Endometrium (tissue), 2 donors: ENCODE measurements at regions not wholly inside any gene's neighbourhood (a gene's known extent, or its start where the extent isn't known, plus 50 kb on each side); places are given as distances from the start of the nearest gene placed in this dataset.
"Not testable (repeated sequence)": the region's sequence is repeated elsewhere in the genome, so short reads cannot be mapped to it uniquely, and the experiment has no call there.

Experiments
- FAIRE-seq: peaks from 2 replicates; lab custom pipeline; 2012; peaks lifted over from hg19 to GRCh38; lab: Jason Lieb, UNC
- donor health status: control.
- donor health status: control.

DNA sequence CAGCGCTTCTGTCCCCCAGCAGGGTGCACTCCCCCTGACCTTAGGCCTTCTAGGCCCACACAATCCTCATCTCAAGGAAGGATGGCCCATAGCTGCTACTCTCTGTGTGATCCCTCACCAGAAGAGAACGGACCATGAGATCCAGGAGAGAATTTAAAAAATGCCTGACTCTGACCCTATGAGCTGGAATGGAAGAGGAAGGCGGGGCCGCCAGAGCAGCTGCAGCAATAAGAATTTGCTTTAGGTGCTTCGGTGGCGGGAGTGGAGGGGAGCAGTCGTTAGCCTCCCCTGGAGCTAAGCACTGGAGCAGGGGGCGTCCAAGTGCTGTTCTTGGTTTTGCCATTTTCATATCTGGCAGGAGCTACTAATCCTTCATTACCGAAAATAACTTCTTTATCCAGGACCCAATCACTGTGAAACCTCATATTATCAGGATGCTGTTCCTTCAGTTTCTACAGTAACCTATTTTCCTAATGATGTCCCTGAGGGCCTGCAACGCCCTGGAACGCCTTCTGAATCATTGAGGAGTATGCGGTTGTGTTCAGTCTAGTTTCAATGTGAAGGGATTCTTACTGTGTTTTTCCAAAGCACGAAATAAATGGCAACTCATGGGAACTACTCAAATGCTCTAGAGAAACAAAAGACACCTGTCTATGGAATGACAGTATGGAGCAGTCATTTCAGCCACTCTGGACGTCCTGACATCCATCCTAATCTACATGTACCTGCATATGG lies 105.1 kb upstream of the SIX2 start:
- FAIRE-seq = no peak

DNA sequence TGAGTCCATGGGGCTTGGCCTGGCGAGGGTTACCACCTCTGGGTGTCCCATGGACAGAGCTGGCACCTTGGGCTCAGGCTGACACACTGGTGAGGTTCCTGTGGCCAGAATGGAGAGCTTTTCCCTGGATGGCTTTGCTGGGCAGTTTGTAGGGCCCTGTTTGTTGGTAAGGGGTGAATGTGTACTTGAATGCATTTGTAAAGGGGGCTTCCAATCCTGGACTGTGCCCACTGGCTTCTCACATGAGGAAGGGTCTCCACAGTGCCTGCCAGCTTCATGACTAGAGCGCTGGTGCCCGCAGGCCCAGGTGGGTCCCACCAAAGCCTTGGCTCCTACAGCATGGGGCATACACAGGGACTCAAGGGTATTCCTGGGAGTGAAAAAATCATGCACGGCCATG lies 103.5 kb upstream of the SIX2 start:
- FAIRE-seq = no peak

DNA sequence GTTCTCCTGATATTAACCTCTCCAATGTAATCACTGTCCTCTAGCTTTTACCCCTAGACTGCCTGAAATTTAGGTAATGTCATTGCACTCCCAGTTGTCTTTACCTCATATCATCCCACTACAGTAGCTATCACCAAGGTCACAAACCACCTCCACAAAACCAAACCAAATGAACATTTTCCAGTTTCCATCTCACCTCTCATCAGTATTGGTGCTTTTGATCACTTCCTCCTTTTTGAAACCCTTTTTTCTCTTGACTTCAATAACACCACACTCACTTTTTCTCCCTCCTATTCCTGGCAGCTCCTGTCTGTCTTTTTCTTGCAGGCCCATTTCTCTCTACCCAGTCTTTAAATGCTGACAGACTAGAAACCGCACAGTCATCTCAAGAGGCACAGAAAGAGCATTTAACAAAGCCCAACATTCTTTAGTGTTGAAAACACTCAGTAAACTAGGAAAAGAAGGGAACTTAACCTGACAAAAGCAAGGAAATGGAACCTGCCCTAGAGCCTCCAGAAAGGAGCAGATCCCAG lies 95.9 kb upstream of the SIX2 start:
- FAIRE-seq = no peak

DNA sequence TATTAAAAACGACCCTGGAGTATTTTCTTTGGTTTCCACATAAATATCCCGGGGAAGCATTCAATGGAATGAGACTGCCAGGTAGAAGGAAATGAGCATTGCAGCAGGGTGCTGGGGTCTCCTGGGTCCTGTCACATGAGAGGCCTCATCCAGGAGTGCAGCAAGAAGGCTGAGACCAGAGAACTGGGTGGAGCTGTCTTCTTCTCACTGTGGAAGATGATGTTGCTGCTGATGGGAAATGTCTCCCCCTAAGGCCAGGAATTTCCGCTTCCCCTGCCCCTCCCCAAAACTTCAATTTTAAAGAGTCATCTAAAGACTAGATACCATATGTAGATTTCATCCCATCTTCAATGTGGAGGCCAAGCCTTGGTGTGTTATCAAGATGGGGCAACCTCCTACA lies 95.2 kb upstream of the SIX2 start:
- no peak for FAIRE-seq

DNA sequence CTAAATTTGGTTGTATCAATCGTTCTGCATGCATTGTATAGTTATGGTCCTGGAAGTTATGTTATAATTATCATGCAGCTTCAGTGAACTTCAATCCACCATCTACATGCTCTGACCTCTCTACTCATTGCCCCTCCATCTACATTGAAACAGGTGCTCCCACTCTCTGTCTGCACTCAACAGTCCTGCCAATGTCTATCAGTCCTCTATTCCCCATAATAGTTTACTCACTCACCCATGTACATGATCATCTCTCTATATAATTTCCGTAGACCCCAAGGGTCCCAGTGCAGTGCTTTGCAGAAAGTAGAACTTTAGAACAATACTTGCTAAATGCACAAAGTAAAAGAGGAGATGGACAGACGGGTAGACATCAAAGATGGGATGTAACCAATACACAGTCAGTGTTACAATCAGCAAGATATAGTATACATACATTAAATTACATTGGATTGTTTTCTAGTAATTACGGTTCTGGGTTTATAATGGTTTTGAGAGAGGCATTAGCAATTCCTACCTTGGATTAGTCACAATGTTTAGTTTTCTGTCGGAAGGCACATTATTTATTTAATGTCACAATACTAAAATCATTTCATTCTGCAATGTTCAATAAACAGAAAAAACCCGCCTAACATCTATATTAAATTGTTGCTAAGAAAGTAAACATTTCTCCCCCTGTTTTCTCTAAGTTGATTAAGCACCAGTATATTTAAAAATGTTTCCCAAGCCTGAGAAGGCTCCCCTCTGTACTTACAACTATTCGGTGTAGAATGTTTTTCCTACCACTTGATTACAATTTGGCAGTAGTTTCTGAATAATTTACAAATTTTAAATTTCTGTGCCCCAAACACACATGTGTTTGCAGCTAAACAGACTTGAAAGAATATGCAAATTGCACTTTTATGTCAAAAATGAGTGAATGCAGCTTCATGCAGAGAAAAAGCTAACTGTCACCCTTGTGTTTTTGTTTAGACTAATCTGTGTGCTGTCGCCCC lies 94.4 kb upstream of the SIX2 start:
- peak; percentile 67 for FAIRE-seq

DNA sequence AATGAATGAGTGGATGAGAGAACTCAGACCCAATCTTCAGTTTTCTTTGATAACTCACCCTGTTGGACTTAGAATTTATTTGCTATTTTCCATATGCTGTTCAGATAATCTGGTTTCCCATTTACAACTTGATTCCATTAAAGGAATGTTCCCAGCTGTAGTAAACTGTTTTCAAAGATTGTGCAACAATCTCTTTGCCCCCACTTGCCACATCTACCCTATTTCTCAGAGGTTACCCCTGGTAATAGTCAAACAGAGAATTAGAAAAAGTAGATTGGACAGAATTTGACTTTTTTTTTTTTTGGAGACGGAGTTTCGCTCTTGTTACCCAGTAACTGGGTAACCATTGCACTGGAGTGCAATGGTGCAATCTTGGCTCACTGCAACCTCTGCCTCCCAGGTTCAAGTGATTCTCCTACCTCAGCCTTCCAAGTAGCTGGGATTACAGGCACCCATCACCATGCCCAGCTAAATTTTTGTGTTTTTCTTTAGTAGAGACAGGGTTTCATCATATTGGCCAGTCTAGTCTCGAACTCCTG lies 93.4 kb upstream of the SIX2 start:
- FAIRE-seq = no peak

DNA sequence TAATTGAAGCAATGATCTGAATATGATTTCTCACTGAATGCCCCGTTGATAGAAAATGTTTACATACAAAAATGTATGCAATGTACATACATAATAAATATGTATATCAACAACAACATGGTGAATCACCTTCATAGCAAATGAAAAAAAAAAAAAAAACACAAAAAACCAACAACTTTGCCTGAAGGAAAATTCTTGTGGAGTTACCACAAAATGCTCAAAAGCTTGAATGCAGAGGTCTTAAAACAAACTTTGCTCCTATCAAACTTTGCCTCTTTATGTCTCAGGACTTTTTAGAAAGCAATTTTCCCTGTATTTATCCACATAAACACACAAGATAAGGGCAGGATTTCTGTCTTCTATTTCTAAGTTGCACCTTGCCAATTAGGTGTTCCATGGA lies 92.9 kb upstream of the SIX2 start:
- FAIRE-seq = no peak

DNA sequence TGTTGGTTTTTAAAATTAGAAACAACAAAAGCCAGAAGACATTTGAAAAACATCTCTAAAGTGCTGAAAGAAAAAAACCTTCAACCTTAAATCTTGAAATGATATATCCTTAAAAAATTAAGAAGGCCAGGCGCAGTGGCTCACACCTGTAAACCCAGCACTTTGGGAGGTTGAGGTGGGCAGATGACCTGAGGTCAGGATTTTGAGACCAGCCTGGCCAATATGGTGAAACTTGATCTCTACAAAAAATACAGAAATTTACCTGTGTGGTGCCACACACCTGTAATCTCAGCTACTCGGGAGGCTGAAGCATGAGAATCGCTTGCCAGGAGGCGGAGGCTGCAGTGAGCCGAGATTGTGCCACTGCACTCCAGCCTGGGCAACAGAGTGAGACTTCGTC lies 87.7 kb upstream of the SIX2 start:
- no peak for FAIRE-seq

DNA sequence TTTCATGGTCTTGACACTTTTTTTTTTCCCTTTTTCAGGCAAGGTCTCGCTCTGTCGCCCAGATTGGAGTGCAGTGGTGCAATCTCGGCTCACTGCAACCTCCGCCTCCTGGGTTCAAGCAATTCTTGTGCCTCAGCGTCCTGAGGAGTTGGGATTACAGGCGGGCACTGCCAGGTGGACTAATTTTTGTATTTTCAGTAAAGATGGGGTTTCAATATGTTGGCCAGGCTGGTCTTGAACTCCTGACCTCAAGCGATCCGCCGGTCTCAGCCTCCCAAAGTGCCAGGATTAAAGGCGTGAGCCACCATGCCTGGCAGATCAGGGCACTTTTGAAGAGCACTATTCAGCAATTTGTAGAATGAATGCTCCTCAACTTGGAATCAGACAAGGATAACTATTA lies 86.8 kb upstream of the SIX2 start:
- FAIRE-seq = not testable (repeated sequence)

DNA sequence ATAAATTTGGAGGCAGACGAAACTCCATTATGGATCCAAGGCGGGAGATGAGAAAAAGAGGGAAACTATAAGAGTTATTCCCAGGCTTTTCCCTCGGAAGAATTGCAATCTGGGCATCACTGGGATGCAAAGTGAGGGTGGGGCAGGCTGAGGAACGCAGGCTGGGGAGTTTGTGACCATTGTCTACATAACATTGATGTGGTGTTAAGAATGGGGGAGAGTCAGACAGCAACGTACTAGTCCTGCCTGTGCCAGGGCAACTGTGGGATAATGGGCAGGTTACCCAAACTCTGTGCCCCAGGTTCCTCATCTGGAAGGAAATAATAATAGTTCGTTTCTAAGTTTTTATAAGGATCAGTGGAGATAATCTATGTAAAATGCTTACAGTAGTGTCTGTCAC lies 84.4 kb upstream of the SIX2 start:
- FAIRE-seq = no peak

DNA sequence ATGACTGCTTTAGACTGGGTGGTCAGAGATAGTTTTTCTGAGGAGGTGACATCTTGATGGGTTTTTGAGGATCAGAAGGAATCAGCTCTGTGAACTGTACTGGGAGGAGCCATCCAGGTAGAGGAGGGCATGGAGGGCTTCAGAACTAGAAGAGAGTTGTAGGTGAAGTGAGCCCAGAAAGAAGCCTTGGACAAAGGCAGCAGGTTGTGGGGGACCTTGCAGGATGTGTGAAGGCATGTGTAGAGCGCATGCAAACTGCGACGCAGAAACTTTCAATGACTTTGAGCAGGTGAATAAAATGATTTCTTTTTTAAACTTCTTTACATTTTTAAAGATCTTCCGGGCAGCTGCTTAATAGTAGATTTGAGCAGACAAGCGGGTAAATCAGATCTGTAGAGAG lies 83.9 kb upstream of the SIX2 start:
- no peak for FAIRE-seq

DNA sequence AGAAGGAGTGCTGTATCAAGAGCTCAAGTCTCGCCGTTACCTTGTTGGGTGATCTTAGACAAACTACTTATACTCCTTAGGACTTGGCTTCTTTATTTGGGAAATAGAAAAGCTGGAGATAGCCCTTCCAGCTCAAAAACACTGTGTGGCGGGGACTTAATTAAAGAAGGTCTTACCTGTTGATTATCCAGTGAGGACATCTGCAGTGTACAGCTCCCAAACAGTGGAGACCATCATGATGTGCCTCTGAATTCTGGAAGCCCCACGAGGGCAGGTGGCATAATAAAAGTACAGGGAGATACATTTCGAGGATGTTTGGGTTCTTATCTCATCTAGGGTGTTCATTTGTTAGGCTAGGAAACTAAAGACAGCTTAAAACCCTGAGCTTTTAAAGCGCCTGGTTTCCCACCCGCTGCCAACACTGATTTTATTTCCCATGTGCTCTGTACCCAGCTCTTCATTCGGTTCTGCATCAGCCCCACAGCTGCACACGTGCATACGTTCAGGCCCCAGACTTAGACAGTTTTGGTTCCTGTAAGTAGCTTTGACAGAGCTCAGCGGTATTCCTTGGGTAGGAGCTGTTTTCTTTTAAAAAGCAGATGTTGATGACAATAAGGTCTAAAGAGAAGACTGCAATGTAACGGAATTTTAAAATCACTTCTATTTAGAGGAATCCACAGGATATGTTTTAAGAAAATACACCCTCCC lies 80.5 kb upstream of the SIX2 start:
- FAIRE-seq = no peak

DNA sequence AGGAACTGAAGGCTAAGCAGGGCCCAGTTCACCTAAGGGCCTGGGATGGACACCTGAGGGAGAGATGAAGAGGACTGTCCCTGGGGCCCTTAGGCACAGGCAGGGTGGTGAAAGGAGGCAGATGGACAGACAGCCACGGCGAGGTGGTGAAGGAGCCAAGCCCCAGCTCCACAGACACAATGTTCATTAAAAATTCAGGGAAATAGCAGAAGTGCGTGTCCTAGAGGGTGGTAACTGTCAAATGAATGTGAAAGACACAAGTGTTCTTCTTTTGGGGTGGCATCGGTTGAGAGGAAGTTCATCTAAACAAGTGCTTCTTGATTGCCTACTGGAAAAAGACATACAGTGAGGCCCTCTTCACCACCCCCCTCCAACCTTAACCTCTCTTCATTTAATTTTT lies 76.2 kb upstream of the SIX2 start:
- no peak for FAIRE-seq

DNA sequence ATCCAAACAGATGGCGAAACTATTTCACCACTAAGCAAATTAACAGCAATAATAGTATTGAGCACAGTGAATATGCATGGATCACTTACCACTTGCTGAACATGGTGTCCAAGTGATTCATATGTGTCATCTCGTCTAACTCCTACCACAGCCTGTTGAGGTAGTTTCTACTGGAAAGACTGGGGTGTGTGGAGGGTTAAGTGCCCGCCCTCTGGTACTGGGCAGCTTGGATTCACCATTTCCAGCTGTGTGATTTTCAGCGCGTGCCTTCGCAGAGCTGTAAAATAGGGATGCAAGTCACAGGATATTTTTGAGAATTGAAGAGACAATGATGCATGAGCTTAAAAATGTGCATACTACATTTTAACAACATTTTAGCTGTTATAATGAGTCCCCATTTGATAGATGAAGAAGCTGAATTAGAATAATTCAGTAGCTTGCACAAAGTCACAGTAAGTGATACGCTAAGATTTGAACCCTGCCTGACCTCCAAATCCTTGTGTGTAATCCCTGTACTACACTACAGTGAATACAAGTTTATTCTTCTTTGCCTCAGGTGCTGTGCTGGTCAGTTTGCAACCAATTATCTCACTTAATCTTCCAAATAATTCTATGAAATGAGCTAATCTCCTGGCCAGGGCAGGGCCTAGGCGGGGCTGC lies 75.2 kb upstream of the SIX2 start:
- FAIRE-seq = no peak

DNA sequence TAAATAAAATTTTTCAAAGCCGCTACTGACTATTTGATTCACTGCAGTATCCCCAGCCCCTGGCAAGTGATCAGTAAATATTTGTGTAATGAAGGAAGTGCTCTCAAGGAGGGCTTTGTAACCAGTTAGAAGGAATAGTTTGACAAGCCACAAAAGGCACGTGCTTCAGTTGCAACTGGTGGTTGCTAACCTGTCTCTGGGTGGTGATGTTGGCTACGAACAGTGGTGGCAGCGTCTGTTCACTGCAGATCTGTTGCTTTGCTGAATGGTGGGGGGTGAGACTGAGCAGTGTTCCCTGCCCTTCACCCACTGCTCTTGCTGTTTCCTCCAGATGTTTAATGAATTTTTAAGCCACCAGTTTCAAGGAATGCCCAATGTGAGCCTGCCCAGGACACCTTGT lies 73.9 kb upstream of the SIX2 start:
- no peak for FAIRE-seq

DNA sequence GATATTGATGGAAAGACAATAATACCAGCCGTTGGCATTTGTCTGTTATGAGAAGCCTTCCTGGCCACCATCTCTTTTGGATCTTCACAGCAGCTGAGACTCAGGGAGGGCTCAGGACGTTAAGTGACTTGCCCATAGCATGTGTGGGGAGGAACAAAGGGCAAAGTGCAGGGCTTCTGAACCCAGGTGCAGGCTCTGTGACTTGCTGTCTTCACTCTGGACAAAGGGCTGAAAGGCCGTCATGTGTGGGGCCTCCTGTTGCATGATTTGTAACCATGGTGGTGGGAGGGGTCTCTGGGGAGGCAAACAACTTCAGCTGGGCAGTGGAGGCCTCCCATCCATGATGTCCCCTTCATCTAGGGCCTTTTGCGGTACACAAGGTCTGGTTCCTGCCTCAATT lies 65.5 kb upstream of the SIX2 start:
- no peak for FAIRE-seq

DNA sequence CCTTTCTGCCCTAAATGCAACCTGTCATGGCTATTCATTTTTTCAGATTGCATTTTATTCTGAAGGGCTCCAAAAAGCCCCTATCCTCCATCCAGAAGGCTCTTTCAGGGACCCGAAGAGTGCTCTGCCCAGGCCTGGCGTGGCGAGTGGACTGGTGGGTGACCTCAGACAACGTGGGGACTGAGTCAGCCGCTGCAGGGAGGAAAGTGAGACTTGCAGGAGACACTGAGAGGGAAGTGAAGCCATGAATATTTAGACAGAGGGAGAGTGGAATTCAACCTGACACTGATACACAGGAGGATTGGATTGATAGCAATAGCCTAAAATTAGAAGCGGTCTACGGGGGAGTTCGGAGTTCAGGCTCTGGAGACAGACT lies 63.6 kb upstream of the SIX2 start:
- no peak for FAIRE-seq

DNA sequence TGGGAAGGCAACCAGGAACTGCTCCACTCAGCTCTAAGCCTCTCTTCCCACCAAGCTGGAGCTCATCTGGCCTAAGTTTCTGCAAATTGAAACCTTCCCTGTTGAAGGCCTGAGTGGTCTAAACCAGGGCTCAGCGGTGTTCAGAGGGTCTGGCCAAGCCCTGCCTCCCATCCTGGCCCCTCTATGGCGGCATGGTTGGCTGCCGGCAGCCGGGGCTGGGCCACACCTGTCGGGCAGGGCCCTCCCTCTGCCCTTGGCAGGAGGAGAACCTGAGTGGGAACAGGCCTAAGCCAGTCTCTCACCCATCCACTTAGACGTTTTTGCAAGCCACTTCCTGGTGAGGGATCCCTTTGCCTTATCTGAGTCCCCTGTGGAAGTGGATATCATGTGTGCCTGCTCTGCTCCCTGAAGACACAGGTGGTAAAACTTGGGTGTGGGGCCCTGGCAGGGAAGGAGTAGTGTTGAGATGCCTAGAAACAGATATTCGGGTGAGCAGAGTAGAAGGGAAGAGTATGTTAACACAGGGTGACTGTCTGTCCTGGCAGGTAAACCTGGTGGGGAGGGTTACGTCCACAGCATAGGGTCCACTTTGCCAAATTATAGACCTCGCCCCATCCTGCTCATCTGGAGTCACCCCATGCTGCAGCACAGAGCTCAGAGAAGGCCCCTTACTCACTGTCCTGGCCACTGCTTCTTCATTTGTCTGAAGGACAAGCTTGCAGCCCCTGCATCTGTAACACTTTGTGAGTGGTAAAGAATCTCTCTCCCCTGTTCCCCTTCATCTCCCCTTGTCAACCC lies 63.0 kb upstream of the SIX2 start:
- FAIRE-seq = no peak

DNA sequence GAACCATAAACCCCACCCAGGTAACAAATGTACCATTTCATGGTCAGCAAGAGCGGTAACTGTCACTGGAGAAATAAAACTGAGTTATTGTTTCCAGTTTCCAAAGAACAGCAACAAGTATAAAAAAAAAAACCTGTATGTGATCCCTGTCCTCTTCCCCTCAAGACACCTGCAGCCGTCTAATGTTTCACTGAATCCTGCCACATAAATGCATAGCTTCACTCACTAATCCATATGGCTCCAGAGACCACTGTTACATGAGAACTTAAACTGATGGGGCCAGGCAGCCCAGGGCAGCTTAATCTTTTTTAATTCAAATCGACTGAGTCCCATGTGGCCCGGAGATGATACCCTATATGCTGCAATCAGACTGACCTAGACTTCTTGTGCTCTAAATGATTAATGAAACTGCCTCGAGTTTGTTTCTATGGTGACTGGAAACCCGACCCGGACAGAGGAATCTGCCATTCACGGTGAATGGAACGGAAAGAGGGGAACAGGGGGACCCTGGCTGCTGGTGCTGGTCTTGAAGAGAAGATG lies 60.9 kb upstream of the SIX2 start:
- FAIRE-seq = no peak

DNA sequence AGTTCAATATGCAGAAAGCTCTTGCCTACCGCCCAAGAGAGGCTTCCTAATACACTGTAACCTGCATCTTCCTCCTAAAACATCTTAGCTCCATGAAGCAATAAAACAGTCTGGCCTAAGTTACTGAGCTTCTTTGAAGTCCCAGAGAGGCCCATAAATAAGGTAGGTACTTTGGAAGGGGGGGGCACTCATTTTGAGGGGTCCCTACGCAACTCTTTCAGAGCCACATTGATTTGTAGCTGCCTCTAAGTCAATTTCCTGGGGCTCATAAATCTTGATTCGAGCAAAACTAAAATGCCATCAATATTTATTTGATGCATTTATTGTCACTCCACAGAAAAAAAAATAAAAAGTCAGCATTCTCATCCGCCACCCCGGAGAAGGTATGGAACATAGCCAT lies 60.4 kb upstream of the SIX2 start:
- FAIRE-seq = no peak
